Hippocampal formation (tissue), 2 donors: ENCODE measurements at regions not wholly inside any gene's neighbourhood (a gene's known extent, or its start where the extent isn't known, plus 50 kb on each side); places are given as distances from the start of the nearest gene placed in this dataset.
"Not testable (repeated sequence)": the region's sequence is repeated elsewhere in the genome, so short reads cannot be mapped to it uniquely, and the experiment has no call there.

ENCODE experiments used
- DNase-seq, 2 donors: peaks; one replicate each; lab custom pipeline; 2025; lab: John Stamatoyannopoulos, UW

GRCh38 chr10:100664316-100665149 is 80.8 kb upstream of the PAX2 start:
- DNase-seq, result no peak

DNA sequence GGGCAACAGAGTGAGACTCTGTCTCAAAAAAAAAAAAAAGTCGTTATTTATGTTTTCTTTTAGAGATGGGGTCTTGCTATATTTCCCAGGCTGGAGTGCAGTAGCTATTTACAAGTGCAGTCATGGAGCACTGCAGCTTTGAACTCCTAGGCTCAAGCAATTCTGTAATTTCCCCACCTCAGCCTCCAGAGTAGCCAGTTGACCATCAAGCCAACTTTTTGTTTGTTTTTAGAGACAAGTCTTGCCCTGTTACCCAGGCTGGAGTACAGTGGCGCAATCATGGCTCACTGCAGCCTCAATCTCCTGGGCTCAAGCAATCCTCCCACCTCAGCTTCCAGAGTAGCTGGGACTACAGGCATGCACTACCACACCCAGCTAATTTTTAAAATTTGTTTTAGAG is 78.7 kb upstream of the PAX2 start:
- not testable (repeated sequence) for DNase-seq

GRCh38 chr10:100669616-100670015 is 75.8 kb upstream of the PAX2 start:
- no peak for DNase-seq

DNA sequence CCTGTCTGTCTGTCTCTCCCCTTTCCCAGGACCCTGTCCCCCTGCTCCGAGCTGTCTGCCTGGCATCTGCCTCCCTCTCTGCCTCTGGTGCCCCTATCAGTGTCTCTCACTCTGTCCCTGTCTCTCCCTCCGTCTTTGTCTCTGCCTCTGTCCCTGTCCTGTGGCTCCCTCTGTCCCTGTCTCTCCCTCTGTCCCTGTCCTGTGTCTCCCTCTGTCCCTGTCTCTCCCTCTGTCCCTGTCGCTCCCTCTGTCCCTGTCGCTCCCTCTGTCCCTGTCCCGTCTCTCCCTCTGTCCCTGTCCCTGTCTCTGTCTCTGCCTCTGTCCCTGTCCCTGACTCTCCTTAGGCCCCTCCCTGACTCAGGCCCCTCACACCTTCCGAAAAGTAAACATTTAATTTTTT is 75.0 kb upstream of the PAX2 start:
- DNase-seq, result no peak

DNA sequence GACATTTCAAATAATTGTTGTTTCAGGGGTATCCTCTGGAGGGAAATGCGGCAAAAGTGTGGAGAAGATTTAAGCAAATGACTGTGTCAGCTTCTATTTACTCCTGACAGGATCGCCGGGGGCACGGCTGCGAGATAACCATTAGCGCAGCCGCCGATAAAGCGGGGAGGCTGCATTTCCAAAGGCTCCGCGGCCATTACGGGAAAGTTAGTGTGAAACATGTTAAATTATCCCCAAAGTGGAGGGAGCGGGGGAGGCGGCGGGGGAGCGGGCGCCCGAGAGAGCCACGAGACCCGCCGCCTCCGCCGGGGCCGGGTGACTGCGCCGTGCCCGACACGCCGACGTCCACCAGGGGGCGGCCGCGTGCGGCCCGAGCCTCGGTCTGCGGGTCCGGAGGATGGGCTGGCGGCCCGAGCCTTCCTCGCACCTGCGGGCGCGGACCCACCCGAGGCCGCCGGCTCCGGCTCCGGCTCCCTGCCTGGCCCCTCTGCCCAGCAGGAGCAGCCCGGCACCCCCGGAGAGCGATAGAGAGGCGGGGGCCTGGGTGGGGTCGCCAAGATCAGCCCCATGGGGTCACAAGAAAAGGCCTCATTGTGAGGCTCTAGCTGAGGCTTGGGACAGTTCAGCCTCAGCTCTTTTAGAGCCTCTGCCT is 74.4 kb upstream of the PAX2 start:
- DNase-seq, result no peak

DNA sequence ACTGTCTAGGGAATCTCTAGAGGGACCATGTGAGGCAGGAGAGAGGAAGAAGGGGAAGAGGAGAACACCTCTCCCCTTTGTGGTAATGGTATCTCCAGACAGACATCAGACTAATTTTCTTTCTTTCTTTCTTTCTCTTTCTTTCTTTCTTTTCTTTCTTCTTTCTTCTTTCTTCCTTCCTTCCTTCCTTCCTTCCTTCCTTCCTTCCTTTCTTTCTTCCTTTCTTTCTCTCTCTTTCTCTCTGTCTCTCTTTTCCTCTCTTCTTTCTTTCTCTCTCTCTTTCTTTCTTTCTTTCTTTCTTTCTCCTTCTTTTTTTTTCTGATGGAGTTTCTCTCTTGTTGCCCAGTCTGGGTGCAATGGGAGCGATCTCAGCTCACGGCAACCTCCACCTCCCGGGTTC is 73.2 kb upstream of the PAX2 start:
- DNase-seq, result no peak

DNA sequence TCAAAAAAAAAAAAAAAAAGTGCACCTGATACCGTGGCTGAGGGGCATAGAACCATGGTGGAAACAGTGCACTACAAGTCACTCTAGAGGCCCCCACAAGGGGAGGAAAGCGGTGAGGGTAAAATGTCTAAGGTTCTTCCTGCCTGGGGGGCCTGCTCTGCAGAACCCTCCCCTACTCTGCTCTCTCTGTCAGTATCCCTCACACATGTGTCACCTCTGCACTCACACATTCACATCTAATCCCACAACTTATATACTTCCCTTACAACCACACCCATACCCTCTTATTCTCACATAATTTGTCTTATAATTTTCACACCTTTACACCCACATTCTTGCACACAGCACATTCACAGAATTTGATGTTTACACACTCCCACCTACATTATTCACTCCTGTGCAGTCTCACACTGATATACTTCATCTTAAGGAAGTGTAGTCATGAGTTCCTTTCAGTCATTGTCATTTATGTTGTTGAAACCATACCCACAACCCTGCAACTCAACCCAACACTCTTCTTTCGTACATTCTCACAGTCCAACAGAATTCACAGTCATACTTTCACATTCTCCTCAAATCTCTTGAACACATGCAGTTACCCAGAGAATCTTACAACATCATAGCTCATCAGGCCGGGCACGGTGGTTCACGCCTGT is 68.0 kb upstream of the PAX2 start:
- DNase-seq, result no peak

- DNase-seq, result no peak
Observed at GRCh38 chr10:100679327-100679726, 66.1 kb upstream of the PAX2 start.

- no peak for DNase-seq
Observed at GRCh38 chr10:100683004-100683403, 62.4 kb upstream of the PAX2 start.

- DNase-seq, result no peak
Observed at GRCh38 chr10:100683545-100684300, 61.7 kb upstream of the PAX2 start.

DNA sequence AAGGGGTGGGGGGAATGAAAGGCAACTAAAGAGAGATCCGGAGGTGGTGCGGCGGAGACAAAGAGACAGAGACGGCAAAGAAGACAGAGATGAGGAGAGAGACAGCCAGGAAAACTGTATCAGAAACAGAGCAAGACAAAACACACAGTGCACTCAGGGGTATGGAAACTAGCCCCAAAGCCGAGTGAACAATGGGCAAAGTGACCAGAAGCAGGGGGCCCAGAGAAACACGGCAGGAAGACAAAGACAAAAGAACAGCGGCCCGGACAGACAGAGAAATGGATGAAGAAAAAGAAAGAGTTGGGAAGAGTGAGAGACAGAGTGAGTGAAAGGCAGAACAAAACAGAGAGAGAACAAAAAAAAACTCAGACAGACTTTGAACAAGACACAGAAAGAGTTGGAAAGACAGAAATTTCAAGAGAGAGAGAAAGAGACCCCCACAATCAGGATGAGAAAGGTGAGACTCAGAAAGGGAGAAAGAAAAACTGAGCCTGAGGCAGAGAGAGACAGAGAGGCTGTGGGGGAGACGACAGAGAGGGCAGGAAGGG is 60.6 kb upstream of the PAX2 start:
- no peak for DNase-seq

DNA sequence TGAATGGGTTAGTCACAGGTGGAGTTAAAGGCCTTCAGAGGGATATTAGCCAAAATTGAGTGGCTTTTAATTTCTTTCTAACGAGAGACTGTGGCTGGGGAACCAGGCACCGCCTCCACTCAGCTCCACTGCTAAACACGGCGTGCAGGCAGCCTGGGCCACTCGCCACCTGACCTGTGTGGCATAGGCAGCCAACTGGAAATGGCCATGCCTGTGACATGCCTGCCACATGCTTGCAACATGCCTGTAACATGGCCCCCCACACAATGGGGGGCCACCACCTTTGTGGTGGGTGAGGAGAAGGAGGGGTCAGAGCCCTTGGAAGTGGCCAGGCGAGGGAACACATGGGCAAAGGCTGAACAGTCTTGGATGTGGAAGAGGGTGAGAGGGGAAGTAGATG is 60.1 kb upstream of the PAX2 start:
- no peak for DNase-seq

DNA sequence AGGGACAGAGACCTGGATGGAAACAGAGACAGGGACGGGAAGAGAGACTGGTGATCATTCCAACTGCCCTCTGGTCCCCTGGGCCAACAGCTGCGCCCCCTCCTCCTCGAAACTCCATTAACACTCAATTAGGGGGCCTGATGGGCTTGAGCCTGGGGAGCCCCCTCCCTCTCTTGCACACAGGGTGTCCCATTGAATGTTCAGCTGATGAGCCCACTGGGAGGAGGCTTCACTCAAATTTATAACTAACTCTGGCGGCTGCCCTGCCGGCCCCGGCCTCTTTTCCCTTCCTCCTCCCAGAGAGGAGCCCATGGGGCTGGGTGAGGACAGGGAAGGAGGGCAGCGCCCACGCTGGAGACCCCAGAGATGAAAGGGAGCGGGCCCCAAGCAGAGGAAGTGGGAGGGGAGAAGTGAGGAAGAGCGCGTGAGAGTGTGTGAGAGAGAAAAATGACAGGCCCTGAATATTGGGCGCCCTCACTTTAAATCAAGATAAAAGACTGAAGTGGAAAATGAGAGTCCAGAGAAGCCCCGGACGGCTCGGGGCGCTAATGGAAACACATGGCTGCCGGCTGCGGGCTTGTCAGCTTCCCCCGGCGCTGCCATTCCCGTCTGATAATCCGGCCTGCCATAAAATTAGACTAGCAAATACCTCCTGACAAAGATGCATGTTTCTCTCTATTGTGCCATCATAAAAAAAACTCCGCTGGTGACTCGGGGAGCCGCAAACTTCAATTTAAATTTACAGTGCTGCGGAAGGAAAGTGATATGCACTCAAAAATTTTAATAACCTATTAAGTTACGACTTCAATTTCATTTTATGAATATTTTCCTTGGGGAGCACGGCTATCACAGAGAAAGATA is 58.0 kb upstream of the PAX2 start:
- no peak for DNase-seq

DNA sequence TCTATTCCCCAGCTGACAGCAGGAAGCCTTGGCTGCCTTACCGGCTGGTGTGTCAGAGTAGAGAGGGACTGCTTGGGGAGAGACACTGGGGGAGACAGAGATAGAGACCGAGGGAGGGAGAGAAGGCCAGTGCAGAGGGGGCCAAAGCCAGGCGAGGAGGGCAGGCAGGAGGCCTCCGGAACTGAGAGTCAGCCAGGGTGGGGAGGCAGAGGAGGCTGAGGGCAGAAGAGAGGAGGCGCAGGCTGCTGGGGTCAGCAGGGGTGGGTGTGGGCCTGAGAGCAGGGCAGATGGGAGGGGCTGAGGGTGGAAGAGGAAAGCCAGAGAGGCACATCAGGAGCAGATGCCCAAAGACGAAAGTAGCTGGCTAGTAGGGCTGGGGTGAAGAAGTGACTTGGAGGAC is 57.2 kb upstream of the PAX2 start:
- DNase-seq, result no peak

- no peak for DNase-seq
Observed at GRCh38 chr10:100693821-100694220, 51.6 kb upstream of the PAX2 start.
